ENCODE measurements at regions not wholly inside any gene's neighbourhood (a gene's known extent, or its start where the extent isn't known, plus 50 kb on each side); places are given as distances from the start of the nearest gene placed in this dataset.
A peak's percentile ranks its signal among the peaks of the same experiment; 100 is the strongest.
"Not testable (repeated sequence)": the region's sequence is repeated elsewhere in the genome, so short reads cannot be mapped to it uniquely, and the experiment has no call there.

GRCh38 chr14:97155814-97156213 is 358.6 kb downstream of the VRK1 start:
- DNase-seq: no peak

GRCh38 chr14:97156705-97157104 is 359.5 kb downstream of the VRK1 start:
- no peak for DNase-seq

- no peak for DNase-seq
Observed at GRCh38 chr14:97158102-97158501, 360.9 kb downstream of the VRK1 start.

- no peak for DNase-seq
Observed at GRCh38 chr14:97159124-97159523, 361.9 kb downstream of the VRK1 start.

- no peak for DNase-seq
Observed at GRCh38 chr14:97162621-97163020, 365.4 kb downstream of the VRK1 start.

- DNase-seq: no peak
Observed at GRCh38 chr14:97164021-97164420, 366.8 kb downstream of the VRK1 start.

- DNase-seq: no peak
Observed at GRCh38 chr14:97166497-97166896, 369.3 kb downstream of the VRK1 start.

- DNase-seq: not testable (repeated sequence)
Observed at GRCh38 chr14:97167577-97167976, 370.4 kb downstream of the VRK1 start.

GRCh38 chr14:97172644-97173043 is 375.5 kb downstream of the VRK1 start:
- DNase-seq: no peak

GRCh38 chr14:97177016-97177415 is 379.8 kb downstream of the VRK1 start:
- peak; percentile 36 for DNase-seq

- DNase-seq: no peak
Observed at GRCh38 chr14:97177635-97178034, 380.5 kb downstream of the VRK1 start.

- DNase-seq: no peak
Observed at GRCh38 chr14:97178781-97179180, 381.6 kb downstream of the VRK1 start.

- DNase-seq: no peak
Observed at GRCh38 chr14:97179573-97179972, 382.4 kb downstream of the VRK1 start.

GRCh38 chr14:97180304-97181200 is 383.4 kb downstream of the VRK1 start:
- no peak for DNase-seq

GRCh38 chr14:97185186-97185585 is 388.0 kb downstream of the VRK1 start:
- no peak for DNase-seq

- DNase-seq: no peak
Observed at GRCh38 chr14:97187916-97188315, 390.7 kb downstream of the VRK1 start.

- no peak for DNase-seq
Observed at GRCh38 chr14:97196336-97196735, 399.2 kb downstream of the VRK1 start.

GRCh38 chr14:97198813-97199212 is 401.6 kb downstream of the VRK1 start:
- no peak for DNase-seq

GRCh38 chr14:97200245-97200644 is 403.1 kb downstream of the VRK1 start:
- no peak for DNase-seq

- no peak for DNase-seq
Observed at GRCh38 chr14:97206916-97207315, 409.7 kb downstream of the VRK1 start.

GRCh38 chr14:97210202-97210601 is 413.0 kb downstream of the VRK1 start:
- DNase-seq: no peak

- DNase-seq: no peak
Observed at GRCh38 chr14:97212399-97212798, 415.2 kb downstream of the VRK1 start.

- DNase-seq: no peak
Observed at GRCh38 chr14:97213720-97214119, 416.5 kb downstream of the VRK1 start.

GRCh38 chr14:97215263-97215969 is 418.2 kb downstream of the VRK1 start:
- no peak for DNase-seq
